AG20443 (cell line): ENCODE measurements at regions not wholly inside any gene's neighbourhood (a gene's known extent, or its start where the extent isn't known, plus 50 kb on each side); places are given as distances from the start of the nearest gene placed in this dataset.

ENCODE experiments used
- DNase-seq: peaks from one replicate; pipeline ENCODE4 v3.0.0; 2012; ENCODE audit warnings: low spot score, mixed read lengths

DNA sequence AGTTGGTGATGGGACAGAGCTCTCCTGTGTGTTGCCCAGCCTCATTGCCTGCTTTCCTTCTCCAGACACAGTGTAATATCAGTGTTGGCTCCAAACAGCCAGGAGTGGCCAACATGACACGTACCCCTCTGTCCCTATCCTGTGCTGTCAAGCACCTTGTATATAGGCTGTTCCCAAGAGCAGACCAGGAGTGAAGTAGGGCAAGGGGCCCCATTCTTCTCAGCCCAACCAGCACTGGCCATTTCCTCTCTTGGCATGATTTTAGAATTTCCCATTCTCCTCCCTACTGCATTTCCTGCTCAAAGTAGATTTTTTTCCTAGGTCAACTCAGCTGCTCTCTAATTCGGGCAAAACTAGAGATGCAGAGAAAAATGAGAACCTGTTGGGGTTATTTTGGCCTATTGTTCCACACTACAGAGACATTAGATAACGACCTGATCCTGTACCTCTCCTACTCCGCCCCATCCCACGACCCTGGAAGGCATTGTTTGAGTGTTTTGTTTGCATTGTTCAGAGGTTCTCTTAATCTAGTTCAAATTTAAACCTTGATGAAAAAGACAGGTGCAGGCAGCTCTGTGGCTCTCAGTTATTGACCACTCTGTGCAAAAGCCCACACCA is 95.6 kb downstream of the RASSF10 start:
- DNase-seq, result no peak

- no peak for DNase-seq
Observed at GRCh38 chr11:13105237-13105844, 96.2 kb downstream of the RASSF10 start.

DNA sequence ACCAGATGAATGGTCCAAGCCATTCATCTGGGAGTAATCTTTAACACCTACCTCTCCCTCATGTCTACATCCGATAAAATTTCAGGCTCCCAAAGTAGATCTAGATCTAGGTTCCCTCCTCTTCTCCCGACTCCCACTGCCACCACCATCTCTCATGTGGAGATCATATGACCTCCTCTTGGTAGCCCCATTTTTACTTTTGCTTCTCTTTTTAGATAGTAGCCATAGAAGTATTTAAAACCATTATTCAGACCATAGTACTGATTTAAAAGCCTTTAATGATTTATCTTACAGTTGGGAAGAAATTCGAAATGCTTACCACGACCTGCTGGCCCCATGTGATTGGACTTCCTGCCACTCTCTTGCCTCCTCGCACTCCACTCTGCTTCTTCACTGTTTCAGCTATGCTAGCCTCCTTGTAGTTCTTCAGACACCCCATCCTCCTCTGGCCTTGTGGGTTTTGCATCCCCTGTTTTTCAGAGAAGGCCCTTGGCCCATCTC is 98.5 kb downstream of the RASSF10 start:
- no peak for DNase-seq

DNA sequence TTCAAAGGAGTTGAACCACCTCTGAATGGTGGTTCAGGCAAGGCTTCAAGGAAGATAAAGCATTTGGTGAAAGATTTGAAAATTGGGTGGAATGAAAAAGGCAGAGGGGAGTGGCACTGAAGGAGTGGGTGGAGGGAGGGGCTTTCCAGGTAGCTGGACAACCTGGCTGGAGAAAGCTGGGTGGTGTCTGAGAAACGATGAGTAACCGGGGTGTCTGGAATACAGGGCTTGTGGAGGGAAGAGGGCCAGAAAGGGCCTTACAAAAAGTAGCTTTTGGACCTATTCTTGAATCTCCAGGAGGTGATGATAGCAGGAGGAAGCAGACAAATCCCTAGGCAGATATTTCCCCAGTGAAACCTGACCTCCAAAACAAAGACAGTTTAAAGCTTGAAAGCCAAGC is 99.3 kb downstream of the RASSF10 start:
- no peak for DNase-seq

- DNase-seq, result no peak
Observed at GRCh38 chr11:13109616-13110015, 100.5 kb downstream of the RASSF10 start.

DNA sequence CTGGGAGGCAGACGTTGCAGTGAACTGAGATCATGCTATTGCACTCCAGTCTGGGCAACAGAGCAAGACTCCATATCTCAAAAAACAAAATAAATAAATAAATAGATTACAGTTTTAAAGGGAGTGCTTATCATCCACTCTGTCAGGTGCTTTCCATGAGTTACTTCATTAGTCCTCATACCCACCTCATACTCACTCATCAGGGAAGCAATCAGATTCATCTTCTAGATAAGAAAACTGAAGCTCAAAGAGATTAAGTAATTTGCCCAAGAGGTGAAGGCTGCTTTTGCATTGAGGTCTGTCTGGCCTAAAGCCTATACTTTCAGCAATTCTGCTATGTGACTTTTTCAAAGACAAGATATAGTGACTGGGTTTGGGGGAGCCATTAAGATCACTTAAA is 101.0 kb downstream of the RASSF10 start:
- no peak for DNase-seq

DNA sequence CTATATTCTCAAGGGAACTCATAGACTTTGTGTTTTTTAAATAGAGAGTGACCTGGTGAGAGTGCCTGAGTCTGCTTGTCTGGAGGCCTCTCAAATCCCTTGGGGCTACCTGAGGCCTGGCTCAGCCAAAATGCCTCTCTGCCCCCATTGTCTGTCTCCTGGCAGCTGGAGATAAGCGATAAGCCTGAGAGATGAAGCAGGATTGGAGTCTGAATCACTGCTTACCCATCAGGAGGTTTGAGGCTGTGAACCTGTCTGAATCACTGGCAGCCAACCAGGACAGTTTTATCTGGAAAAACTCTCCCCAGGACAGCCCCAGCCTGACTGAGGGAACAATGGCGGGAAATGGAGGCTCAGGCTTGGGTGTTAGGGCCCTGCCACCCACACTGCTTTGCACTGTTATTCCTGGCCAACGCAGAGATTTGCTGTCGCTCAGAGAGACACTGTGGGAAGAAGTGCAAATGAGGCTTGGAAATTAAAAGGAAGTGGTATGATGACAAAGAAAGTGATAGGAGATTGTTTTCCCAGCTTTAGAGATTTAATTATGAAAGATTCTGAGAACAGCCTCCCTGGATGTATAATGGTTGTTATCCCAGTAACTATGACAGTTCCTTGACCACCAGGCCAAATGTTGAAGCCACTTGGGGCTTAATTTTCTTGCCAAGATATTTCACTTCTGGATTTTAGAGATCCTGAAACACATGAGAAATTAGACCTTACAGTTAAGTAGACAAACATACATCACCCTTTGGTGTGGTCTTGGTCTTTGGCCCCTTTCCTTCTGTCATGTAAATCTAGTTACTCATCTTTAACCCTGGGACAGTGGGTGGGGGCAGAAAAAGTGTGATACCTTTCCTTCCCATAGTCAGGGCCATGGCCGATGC is 102.1 kb downstream of the RASSF10 start:
- peak; percentile 14 for DNase-seq

GRCh38 chr11:13111813-13112130 is 102.7 kb downstream of the RASSF10 start:
- DNase-seq, result no peak

DNA sequence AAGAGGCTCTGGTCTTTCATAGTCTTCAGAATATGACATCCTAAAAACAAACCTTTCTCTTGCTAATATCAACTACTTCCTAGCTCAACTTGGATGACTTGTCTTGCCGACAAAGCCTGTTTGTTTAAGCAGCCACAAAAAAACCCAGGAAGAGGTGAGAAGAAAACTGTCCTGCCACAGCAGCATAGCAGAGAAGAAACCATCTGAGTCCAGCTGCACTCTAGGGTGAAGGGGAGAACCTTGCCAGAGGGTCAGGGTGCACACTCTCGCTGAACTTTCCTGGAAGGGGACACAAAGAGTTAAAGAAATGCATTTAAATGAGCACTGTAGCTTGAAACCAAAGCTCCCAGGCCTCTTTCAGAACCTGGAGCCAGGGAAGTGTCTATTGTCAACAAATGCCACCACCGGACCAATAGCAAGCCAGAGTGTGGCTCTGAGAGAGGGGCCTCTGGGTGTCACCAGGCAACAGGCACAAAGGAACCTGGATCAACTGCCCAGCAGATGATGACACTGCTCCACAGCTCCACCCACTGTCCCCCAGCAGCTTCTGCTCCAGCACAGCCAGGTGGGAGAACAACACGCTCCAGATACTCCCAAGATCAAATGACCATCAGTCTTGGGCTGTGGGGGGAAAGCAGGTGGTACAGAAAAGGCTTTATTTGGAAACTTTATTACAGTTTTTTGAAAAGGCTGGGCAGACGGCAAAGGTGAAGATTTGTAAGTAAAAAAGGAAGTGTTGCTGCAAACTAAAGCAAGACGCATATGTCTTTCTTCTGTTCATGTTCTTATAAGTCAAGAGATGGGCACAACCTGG is 105.7 kb downstream of the RASSF10 start:
- DNase-seq, result peak; percentile 17

DNA sequence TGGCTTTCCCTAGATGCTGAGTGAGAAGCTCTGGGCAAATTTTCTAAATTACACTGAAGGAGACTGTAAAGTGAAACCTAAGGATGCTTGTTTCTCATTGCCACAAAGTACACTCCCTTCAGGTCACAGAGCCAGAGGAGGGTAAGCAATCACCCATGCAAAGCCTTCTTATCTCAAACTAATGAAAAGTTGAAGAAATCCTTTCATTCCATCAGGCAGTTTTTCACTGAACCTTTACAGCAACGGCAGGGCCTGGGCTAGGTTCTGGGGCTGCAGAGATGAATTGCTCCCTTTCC is 106.2 kb downstream of the RASSF10 start:
- DNase-seq, result no peak

- DNase-seq, result no peak
Observed at GRCh38 chr11:13116491-13116890, 107.4 kb downstream of the RASSF10 start.

- no peak for DNase-seq
Observed at GRCh38 chr11:13117344-13117743, 108.2 kb downstream of the RASSF10 start.

DNA sequence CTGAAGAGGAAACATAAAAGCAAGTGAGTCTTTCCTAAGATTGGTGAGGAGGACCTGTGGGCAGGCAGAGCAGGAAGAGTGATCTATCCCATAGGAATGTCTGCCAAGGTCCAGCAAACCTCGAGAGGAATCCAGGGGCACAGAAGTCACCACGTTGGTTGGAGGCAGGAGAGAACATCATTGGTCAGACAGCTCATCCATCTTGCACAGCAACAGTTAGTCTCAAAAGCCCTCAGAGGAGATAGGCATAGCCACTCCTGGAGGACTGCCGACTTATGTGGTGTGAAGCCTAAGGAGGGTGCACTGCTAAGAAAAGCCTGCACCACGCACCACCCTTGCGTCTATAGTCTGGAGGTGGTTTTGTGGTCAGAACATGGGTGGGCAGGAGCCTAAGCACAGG is 109.1 kb downstream of the RASSF10 start:
- peak; percentile 86 for DNase-seq

DNA sequence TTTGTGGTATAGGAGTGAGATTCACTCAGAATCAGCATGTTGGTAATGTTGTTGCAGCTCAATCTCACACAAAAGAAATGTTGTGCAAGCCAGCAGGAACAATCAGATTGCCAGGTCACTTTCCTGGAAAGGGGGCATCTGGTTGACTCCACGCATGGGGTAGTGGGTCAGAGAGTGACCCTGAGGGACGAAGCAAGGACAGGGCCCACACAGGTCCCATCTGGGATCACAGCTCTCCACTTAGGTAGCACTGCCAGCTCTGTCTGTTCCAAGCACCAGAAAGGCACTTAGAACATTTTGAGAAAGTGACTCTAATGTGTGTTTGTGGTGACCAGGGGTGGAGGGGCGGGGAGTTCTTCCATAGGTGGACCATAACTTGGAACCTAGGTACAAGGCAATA is 109.5 kb downstream of the RASSF10 start:
- DNase-seq, result no peak

DNA sequence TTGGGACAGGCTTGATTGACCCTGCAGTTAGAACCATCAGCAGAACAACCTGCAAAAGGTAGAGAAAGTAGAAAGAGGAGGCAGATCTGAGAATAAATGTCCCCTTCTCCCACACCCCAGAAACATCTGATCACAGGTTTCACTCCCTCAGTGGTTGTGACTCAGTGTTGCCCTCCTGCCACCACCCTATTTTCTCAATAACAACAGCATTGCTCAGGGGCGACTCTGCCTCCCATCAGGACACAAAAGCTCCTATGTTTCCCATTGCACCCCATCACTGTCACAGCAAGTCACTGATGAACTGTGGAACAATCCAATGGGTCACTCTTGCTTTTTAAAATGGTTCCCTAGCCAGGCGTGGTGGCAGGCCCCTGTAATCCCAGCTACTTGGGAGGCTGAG is 110.2 kb downstream of the RASSF10 start:
- no peak for DNase-seq

GRCh38 chr11:13119941-13120520 is 110.9 kb downstream of the RASSF10 start:
- DNase-seq, result no peak

DNA sequence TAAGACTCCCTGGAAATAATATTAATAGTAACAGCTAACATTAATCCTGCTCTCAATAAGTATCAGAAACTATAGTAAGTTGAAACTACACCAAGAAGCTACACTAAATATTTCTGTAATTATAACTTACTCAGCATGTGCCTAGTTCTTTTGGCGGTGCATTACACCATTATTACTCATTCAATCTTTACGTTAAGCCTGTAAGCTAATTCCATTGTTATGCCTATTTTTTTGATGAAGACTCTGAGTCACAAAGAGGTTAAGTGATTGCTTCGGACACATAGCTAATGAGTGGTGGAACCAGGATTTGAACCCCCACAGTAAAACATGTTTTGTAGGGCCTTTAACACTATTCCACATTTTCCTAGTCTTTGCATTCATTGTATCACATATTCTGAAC is 111.6 kb downstream of the RASSF10 start:
- no peak for DNase-seq

DNA sequence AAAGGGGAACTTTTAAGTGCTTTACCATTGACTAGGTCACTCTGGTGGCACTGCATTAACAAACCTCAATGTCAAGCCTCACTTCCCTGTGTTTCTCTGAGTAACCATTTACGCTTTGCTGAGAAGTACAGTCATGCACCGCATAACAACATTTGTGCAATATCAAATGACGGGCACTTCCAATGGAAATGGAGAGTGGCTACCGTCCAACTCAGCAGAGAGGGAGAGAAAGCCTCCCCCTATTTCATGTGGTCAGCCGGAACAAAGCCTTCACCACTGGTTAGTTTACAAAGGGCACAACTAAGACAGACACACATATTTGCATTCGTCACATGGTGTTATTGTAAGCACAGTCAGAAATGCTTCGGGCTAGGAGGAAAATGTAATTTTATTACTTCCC is 117.3 kb downstream of the RASSF10 start:
- DNase-seq, result no peak

- DNase-seq, result no peak
Observed at GRCh38 chr11:13127161-13127560, 118.0 kb downstream of the RASSF10 start.

DNA sequence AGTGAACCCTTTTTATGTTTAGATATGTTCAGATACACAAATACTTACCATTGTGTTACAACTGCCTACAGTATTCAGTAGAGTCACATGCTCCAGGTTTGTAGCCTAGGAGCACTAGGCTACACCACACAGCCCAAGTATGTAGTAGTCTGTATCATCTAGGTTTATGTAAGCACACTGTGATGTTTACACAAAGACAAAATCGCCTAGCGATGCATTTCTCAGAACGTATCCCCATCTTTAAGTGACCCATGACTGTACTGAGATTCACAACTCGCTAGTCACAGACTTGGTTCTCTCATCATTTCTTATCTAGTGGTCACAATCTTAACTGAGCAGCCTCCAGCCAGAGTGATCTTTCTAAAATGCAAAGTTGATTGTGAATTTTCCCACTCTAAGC is 119.2 kb downstream of the RASSF10 start:
- no peak for DNase-seq

DNA sequence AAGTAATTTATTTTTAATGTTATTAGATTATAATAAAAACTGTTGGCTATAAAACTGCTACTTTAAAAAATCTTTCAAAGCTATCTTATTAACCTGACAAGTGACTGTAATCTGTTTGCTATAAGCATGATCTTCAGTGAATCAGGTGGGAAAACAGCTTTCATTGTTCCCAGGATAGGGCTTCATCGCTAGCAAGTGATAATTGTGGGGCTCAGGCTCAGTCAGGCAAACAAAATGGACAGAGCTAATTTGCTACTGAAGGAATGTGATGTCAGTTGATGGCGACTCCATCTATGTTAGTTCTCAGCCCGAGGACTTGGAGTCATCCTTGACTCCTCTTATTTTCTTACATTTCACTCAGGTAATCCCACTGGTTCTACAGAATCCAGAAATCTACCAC is 125.0 kb downstream of the RASSF10 start:
- no peak for DNase-seq

DNA sequence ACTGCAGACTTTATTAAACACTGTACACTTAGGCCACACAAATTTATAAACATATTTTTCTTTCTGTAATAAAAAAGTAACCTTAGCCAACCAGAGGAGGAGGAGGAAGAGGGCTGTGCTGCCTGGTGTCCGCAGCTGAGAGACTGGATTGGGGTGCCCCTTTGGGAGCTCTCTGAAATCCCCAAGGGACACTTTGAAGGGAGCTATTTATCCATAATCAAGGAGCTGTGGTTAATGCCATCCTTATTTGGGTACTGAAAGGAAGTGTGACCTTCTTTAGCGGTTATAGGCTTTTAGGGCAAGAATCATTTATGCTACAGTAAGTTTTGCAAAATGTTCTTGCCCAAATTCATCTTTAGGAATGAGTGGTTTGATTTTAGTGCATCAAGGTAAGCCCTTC is 125.8 kb downstream of the RASSF10 start:
- no peak for DNase-seq
